Gastroesophageal sphincter (tissue), 4 donors: ENCODE measurements at regions not wholly inside any gene's neighbourhood (a gene's known extent, or its start where the extent isn't known, plus 50 kb on each side); places are given as distances from the start of the nearest gene placed in this dataset.
"Not testable (repeated sequence)": the region's sequence is repeated elsewhere in the genome, so short reads cannot be mapped to it uniquely, and the experiment has no call there.

Source experiments
- ATAC-seq: fragments of 150-250 bp; one replicate; pipeline ENCODE4 v1.9.1; 2016; ENCODE audit warnings: mild to moderate bottlenecking, moderate library complexity
- H3K27ac ChIP-seq, 4 donors: fragments of 200-600 bp; sonication (generic) in 3 of 4; 1 replicate in 3 of 4; 2 replicates in 1 of 4; pipeline ENCODE4 v1.5.1; 2016 to 2019
- H3K27me3 ChIP-seq: fragments of 200-600 bp; sonication (generic); one replicate; pipeline ENCODE4 v1.5.1; 2019
- H3K36me3 ChIP-seq, 2 donors: fragments of 200-600 bp; sonication (generic); one replicate each; pipeline ENCODE4 v1.5.1; 2019; ENCODE audit warnings: control low read depth in 1 of 2
- H3K4me1 ChIP-seq, 3 donors: fragments of 200-600 bp; sonication (generic); 1 replicate in 2 of 3; 2 replicates in 1 of 3; pipeline ENCODE4 v1.5.1; 2016 to 2019; ENCODE audit warnings: control low read depth in 2 of 3
- H3K4me3 ChIP-seq, 2 donors: fragments of 200-600 bp; sonication (generic); one replicate each; pipeline ENCODE4 v1.5.1; 2019; ENCODE audit warnings: mild to moderate bottlenecking in 1 of 2, moderate library complexity in 1 of 2
- H3K9me3 ChIP-seq, 3 donors: fragments of 200-600 bp; sonication (generic); one replicate each; pipeline ENCODE4 v1.5.1; 2017 to 2019; ENCODE audit warnings: control low read depth in 2 of 3
- EP300 ChIP-seq: sonication (generic); formaldehyde crosslinking; IDR thresholded peaks from one replicate; pipeline ENCODE4 v1.6.1; 2017; ENCODE audit warnings: antibody characterized with exemption, mild to moderate bottlenecking
- POLR2A ChIP-seq, 2 donors: fragments of 450-650 bp; IDR thresholded peaks; one replicate each; pipeline ENCODE4 v1.6.1; 2017; ENCODE audit warnings: antibody characterized with exemption in 2 of 2, mild to moderate bottlenecking in 2 of 2, moderate library complexity in 1 of 2
- POLR2AphosphoS5 ChIP-seq: sonication (generic); formaldehyde crosslinking; IDR thresholded peaks from one replicate; pipeline ENCODE4 v1.6.1; 2017; ENCODE audit warnings: antibody characterized with exemption
- WGBS, 2 donors: methylation state at CpG; one replicate each; pipeline ENCODE4 v1.1.5; 2018; ENCODE audit warnings: low coverage in 1 of 2; 5-methylcytosine and 5-hydroxymethylcytosine counted together
- TF ChIP-seq, protein P1 (sequence below), 4 experiments: fragments of 200-600 bp in 2 of 4; fragments of 450-650 bp in 2 of 4; sonication (generic) in 1 of 4; IDR thresholded peaks; one replicate each; pipeline ENCODE4 v1.5.1; 2017 to 2019; ENCODE audit warnings: antibody characterized with exemption in 4 of 4, mild to moderate bottlenecking in 2 of 4, moderate library complexity in 2 of 4

- Histone ChIP-seq H3K4me3 (no peak overlapping the region), H3K36me3 (no peaks in the 10 kb centered on the region), H3K27ac (no peak overlapping the region), H3K27me3 (no peaks in the 10 kb centered on the region), H3K4me1 (no peaks in the 10 kb centered on the region), H3K9me3 (peaks cover 0 to 13% (median 0%) of the 10 kb centered on the region in 3 donors)
- ATAC-seq = no peak
- no peak for TF ChIP-seq POLR2AphosphoS5
- TF ChIP-seq EP300 = no peak
- 44 to 61% methylated on average over 2 of the region's 2 CpGs for WGBS, 2 donors
Measured at GRCh38 chr5:105054406-105054805, 1491.8 kb upstream of the NUDT12 start.

- Histone ChIP-seq H3K9me3 (no peaks in the 10 kb centered on the region), H3K4me1 (no peaks in the 10 kb centered on the region), H3K27me3 (no peaks in the 10 kb centered on the region), H3K4me3 (no peak overlapping the region), H3K27ac (no peak overlapping the region), H3K36me3 (no peaks in the 10 kb centered on the region)
- ATAC-seq = no peak
- 95 to 100% methylated on average over 2 of the region's 2 CpGs for WGBS, 2 donors
- TF ChIP-seq, protein P1, sequence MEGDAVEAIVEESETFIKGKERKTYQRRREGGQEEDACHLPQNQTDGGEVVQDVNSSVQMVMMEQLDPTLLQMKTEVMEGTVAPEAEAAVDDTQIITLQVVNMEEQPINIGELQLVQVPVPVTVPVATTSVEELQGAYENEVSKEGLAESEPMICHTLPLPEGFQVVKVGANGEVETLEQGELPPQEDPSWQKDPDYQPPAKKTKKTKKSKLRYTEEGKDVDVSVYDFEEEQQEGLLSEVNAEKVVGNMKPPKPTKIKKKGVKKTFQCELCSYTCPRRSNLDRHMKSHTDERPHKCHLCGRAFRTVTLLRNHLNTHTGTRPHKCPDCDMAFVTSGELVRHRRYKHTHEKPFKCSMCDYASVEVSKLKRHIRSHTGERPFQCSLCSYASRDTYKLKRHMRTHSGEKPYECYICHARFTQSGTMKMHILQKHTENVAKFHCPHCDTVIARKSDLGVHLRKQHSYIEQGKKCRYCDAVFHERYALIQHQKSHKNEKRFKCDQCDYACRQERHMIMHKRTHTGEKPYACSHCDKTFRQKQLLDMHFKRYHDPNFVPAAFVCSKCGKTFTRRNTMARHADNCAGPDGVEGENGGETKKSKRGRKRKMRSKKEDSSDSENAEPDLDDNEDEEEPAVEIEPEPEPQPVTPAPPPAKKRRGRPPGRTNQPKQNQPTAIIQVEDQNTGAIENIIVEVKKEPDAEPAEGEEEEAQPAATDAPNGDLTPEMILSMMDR (IDR thresholded peaks at IDR 0.05) = no peak
- TF ChIP-seq POLR2AphosphoS5 (no peak), POLR2A (IDR thresholded peaks at IDR 0.05) (no peak), EP300 (no peak)
Measured at GRCh38 chr5:105042623-105043022, 1480.0 kb upstream of the NUDT12 start.

DNA sequence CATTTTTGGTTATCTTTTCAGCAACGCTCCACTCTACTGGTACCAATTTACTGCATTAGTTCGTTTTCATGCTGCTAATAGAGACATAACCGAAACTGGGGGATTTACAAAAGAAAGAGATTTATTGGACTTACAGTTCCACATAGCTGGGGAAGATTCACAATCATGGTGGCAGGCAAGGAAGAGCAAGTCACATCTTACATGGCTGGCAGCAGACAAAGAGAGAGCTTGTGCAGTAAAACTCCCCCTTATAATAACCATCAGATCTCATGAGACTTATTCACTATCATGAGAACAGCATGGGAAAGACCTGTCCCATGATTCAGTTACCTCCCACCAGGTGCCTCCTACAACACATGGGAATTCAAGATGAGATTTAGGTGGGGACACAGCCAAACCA is 1474.2 kb upstream of the NUDT12 start:
- not testable (repeated sequence) for H3K4me3 ChIP-seq, H3K27ac ChIP-seq, H3K4me1 ChIP-seq, H3K9me3 ChIP-seq, H3K27me3 ChIP-seq, H3K36me3 ChIP-seq, ATAC-seq
- 88% methylated on average over 1 of the region's 3 CpGs; no CpG with 5 or more reads in 1 of the 2 donors for WGBS, 2 donors

GRCh38 chr5:105034401-105034763 is 1471.8 kb upstream of the NUDT12 start:
- no peak for ATAC-seq
- Histone ChIP-seq H3K27ac (no peak overlapping the region), H3K4me3 (no peak overlapping the region), H3K4me1 (no peaks in the 10 kb centered on the region), H3K9me3 (peaks cover 0 to 8% (median 0%) of the 10 kb centered on the region in 3 donors), H3K36me3 (no peaks in the 10 kb centered on the region), H3K27me3 (no peaks in the 10 kb centered on the region)
- TF ChIP-seq EP300 (no peak), POLR2A (IDR thresholded peaks at IDR 0.05) (no peak), POLR2AphosphoS5 (no peak)
- TF ChIP-seq, protein P1 (IDR thresholded peaks at IDR 0.05) = no peak

DNA sequence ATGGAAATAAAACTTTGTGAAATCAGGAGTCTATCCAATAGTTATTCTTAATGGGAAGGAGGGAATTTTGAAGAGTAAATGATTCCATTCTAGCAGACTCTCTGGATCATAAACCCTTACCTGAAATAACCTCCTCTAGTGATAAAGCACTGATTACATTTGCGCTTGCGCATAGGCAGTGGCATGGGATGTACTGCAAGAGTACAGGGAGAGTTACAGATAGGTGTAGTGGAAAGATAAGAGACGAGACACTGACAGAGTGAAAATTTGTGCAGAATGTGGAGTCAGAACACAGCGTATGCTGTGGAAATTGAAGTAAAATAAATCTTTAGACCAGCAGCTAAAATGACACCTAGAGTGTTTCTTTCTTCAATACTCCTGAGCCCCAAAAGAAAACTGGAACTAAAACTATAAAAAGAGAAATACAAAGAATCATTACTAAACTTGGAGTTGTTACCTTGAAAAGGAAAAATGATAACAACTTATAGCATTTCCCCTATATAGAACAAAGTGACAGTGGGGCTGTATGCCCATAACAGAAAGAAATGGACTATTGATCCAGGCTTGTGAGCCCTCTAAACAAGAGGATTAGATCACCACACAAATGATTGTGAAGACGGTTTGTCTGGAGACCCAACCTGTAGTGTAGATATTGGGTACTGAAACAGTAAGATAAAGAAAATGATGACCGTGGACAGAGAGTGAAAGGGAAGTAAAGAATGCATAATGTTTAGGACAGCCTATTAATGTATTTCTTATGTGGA is 1471.2 kb upstream of the NUDT12 start:
- Histone ChIP-seq H3K36me3 (no peaks in the 10 kb centered on the region), H3K27me3 (no peaks in the 10 kb centered on the region), H3K27ac (no peak overlapping the region), H3K4me3 (no peak overlapping the region), H3K4me1 (no peaks in the 10 kb centered on the region), H3K9me3 (peaks cover 0 to 8% (median 0%) of the 10 kb centered on the region in 3 donors)
- 62 to 85% methylated on average over 4 to 6 of the region's 6 CpGs for WGBS, 2 donors
- no peak for TF ChIP-seq EP300
- TF ChIP-seq, protein P1 (IDR thresholded peaks at IDR 0.05) = no peak
- no peak for TF ChIP-seq POLR2AphosphoS5
- no peak for TF ChIP-seq POLR2A (IDR thresholded peaks at IDR 0.05)
- no peak for ATAC-seq

GRCh38 chr5:105032917-105033316 is 1470.3 kb upstream of the NUDT12 start:
- no peak for TF ChIP-seq EP300
- Histone ChIP-seq H3K36me3 (no peaks in the 10 kb centered on the region), H3K27ac (no peak overlapping the region), H3K4me3 (no peak overlapping the region), H3K9me3 (peaks cover 0 to 8% (median 0%) of the 10 kb centered on the region in 3 donors), H3K4me1 (no peaks in the 10 kb centered on the region), H3K27me3 (no peaks in the 10 kb centered on the region)
- WGBS, 2 donors = 14 to 23% methylated on average over 4 of the region's 4 CpGs
- ATAC-seq = no peak
